Suprapubic skin (tissue), 3 donors: ENCODE measurements at regions not wholly inside any gene's neighbourhood (a gene's known extent, or its start where the extent isn't known, plus 50 kb on each side); places are given as distances from the start of the nearest gene placed in this dataset.

Source experiments
- CTCF ChIP-seq, 2 donors: fragments of 200-600 bp in 1 of 2; fragments of 450-650 bp in 1 of 2; sonication (generic) in 1 of 2; IDR thresholded peaks; one replicate each; pipeline ENCODE4 v1.5.1; 2016 to 2019; ENCODE audit warnings: antibody characterized with exemption in 2 of 2, mild to moderate bottlenecking in 1 of 2, moderate library complexity in 1 of 2
- POLR2A ChIP-seq, 2 donors: fragments of 450-650 bp; IDR thresholded peaks; one replicate each; pipeline ENCODE4 v1.6.1; 2017; ENCODE audit warnings: antibody characterized with exemption in 2 of 2, mild to moderate bottlenecking in 2 of 2, moderate library complexity in 2 of 2

DNA sequence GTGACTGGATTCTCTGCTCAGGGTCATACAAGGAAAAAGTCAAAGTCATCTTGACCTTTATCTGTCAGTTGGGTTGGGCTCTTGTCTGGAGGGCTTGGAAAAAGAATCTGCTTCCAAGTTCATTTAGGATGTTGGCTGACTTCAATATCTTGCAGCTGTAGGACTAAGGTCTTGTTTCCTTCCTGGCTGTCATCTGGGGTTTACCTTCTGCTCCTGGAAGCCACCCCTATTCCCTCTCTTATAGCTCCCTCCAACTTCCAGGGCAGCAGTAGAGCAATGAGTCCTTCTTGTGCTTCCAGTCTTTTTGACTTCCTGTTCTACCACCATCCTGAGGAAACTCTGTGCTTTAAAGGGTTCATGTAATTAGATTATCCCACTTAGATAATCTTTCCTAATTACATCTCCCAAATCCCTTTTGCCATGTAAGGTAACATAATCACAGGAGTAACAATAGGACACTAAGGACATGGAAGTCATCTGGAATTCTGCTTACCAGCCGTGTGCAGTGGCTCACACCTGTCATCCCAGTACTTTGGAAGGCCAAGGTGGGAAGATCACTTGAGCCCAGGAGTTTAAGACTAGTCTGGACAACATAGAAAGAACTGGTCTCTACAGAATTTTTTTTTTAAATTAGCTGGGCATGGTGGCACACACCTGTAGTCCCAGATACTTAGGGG lies 170.7 kb upstream of the KITLG start:
- no peak for TF ChIP-seq CTCF (IDR thresholded peaks at IDR 0.05)
- TF ChIP-seq POLR2A (IDR thresholded peaks at IDR 0.05): no peak
